Germinal center (tissue), 1 donor: ENCODE measurements at regions not wholly inside any gene's neighbourhood (a gene's known extent, or its start where the extent isn't known, plus 50 kb on each side); places are given as distances from the start of the nearest gene placed in this dataset.
"Not testable (repeated sequence)": the region's sequence is repeated elsewhere in the genome, so short reads cannot be mapped to it uniquely, and the experiment has no call there.

Experiments used
- DNase-seq: peaks from one replicate; pipeline ENCODE4 v3.0.0; 2012; ENCODE audit warnings: mixed read lengths, low spot score

- DNase-seq: no peak
Observed at GRCh38 chr12:45490232-45490881, 239.1 kb upstream of the ARID2 start.

GRCh38 chr12:45494279-45494678 lies 235.2 kb upstream of the ARID2 start:
- DNase-seq: no peak

- DNase-seq: no peak
Observed at GRCh38 chr12:45498645-45499044, 230.9 kb upstream of the ARID2 start.

GRCh38 chr12:45502481-45503128 lies 226.9 kb upstream of the ARID2 start:
- DNase-seq: no peak

- DNase-seq: no peak
Observed at GRCh38 chr12:45503899-45504298, 225.6 kb upstream of the ARID2 start.

GRCh38 chr12:45504316-45505010 lies 225.0 kb upstream of the ARID2 start:
- no peak for DNase-seq

GRCh38 chr12:45509187-45509586 lies 220.3 kb upstream of the ARID2 start:
- no peak for DNase-seq

- DNase-seq: no peak
Observed at GRCh38 chr12:45509621-45510020, 219.9 kb upstream of the ARID2 start.

GRCh38 chr12:45517381-45517780 lies 212.1 kb upstream of the ARID2 start:
- no peak for DNase-seq

- peak; percentile 5 for DNase-seq
Observed at GRCh38 chr12:45518291-45519235, 210.9 kb upstream of the ARID2 start.

- no peak for DNase-seq
Observed at GRCh38 chr12:45522227-45522626, 207.3 kb upstream of the ARID2 start.

- DNase-seq: not testable (repeated sequence)
Observed at GRCh38 chr12:45526823-45527222, 202.7 kb upstream of the ARID2 start.

- no peak for DNase-seq
Observed at GRCh38 chr12:45532113-45532512, 197.4 kb upstream of the ARID2 start.

- DNase-seq: no peak
Observed at GRCh38 chr12:45535610-45536180, 193.8 kb upstream of the ARID2 start.

GRCh38 chr12:45536284-45536683 lies 193.2 kb upstream of the ARID2 start:
- DNase-seq: no peak

GRCh38 chr12:45540661-45541341 lies 188.7 kb upstream of the ARID2 start:
- DNase-seq: no peak

- DNase-seq: peak; percentile 72
Observed at GRCh38 chr12:45543887-45544286, 185.6 kb upstream of the ARID2 start.

- no peak for DNase-seq
Observed at GRCh38 chr12:45546545-45546944, 183.0 kb upstream of the ARID2 start.

- no peak for DNase-seq
Observed at GRCh38 chr12:45547132-45547531, 182.4 kb upstream of the ARID2 start.

- no peak for DNase-seq
Observed at GRCh38 chr12:45547822-45548221, 181.7 kb upstream of the ARID2 start.

- DNase-seq: no peak
Observed at GRCh38 chr12:45548426-45548825, 181.1 kb upstream of the ARID2 start.
